ENCODE measurements at regions not wholly inside any gene's neighbourhood (a gene's known extent, or its start where the extent isn't known, plus 50 kb on each side); places are given as distances from the start of the nearest gene placed in this dataset.

DNA sequence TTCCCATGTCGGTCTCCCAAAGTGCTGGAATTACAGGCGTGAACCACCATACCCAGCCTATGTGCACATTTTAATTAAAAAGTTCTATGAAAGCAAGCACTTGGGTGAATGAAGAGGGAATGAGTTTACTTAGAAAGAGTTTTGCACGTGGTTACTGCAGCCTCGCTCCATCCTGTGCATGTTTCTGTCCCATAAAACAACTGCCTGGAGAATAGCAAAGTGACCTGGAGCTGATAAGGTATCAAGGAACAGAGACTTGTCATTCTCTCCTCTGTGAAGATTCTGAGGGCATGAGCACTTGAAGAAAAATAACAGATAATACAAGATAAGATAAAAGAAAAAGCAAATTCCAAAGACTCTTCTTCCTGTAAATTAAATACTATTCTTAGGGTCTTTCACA, 112.2 kb upstream of the JCAD start:
- no peak for TF ChIP-seq GABPA (IDR thresholded peaks at IDR 0.05; ENCODE audit: low read depth)
- TF ChIP-seq TAF1 (IDR thresholded peaks at IDR 0.05; ENCODE audit: borderline replicate concordance, low read depth, low read length): no peak

All from GM12878 (cell line).